ENCODE measurements at regions not wholly inside any gene's neighbourhood (a gene's known extent, or its start where the extent isn't known, plus 50 kb on each side); places are given as distances from the start of the nearest gene placed in this dataset.
"Not testable (repeated sequence)": the region's sequence is repeated elsewhere in the genome, so short reads cannot be mapped to it uniquely, and the experiment has no call there.

DNA sequence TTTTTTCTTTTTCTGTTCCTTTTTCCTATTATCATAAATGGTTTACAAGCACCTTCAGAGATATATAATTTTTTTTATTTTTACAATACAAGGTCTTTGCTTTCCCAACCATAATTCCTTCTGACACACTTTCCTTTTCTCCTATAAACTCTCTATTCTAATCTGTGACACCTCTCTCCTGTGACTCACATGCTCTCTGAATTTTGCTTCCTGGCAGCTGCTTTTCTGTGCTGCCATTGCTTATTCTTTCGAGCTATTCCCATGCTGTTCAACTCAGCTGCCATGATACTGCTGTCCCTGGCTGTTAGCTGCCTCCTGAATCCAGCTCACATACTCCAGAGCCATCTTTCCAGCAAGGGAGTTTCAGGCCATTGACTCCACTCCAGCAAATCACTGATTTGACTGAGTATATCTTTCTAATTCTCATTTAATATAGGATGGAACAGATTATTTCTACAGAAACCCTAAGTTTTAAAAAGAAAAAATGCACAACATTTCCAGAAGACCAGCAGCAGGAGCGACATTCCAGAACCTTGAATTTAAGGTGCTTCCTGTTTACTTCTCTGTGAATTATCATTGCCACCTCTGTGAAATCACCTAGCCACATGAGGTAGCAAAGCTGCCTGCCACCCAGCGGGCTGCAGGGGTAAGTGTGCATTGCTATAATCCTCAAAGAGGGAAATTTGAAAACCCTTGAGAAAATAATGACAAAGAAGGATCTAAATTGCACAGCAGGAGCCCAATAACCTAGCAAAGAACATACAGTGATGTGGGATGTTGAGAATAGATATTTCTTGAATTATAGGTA, 1442.6 kb downstream of the KHDRBS2 start:
- H3K36me3 Mint-ChIP-seq, H3K4me1 Mint-ChIP-seq, ATAC-seq, DNase-seq, POLR2A ChIA-PET, H3K27ac Mint-ChIP-seq, H3K4me3 Mint-ChIP-seq, H3K27me3 Mint-ChIP-seq: not testable (repeated sequence)
- peaks cover 0 to 25% (median 8%) of the 10 kb centered on the region in 9 donors for H3K9me3 Mint-ChIP-seq

DNA sequence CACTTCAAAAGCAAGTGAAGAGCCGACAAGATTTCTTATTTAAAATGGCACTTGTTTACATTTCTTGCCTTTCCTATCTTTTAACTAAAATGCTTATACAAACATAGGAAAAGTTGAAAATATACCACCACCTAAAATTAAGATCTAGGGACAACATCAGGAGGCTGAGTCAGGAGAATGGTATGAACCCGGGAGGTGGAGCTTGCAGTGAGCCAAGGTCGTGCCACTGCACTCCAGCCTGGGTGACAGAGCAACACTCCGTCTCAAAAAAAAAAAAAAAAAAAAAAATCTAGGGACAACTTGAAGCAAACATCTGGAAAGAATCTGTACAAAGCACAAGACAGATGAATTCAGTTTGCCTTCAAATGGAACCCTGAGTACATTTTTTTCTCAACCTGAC, 1455.3 kb downstream of the KHDRBS2 start:
- POLR2A ChIA-PET, ATAC-seq, H3K4me1 Mint-ChIP-seq, H3K36me3 Mint-ChIP-seq, H3K27ac Mint-ChIP-seq, H3K27me3 Mint-ChIP-seq, DNase-seq, H3K4me3 Mint-ChIP-seq: not testable (repeated sequence)
- H3K9me3 Mint-ChIP-seq = peaks cover 1 to 39% (median 16%) of the 10 kb centered on the region in 9 donors

DNA sequence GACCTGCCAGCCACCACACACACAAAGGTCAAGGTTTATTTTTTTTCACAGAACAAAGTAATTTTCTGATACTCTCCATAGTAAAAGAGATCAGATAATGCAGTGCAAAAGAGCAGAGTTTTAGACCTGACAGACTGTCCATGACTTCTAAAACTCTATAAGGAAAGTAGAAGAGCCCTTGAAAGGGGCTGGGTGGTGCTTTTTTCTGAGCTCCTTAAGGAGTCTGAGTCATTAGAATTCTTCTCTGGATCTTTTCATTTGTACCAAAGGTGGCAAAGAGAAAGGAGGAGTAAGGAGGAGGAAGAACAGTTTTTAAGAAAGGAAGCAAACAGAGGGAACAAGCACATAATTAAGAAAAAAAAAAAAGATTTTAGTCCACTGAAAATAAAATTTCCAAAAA, 1463.4 kb downstream of the KHDRBS2 start:
- DNase-seq, H3K27me3 Mint-ChIP-seq, ATAC-seq, H3K4me3 Mint-ChIP-seq, H3K36me3 Mint-ChIP-seq, H3K27ac Mint-ChIP-seq, POLR2A ChIA-PET, H3K4me1 Mint-ChIP-seq: not testable (repeated sequence)
- H3K9me3 Mint-ChIP-seq = peaks cover 0 to 16% (median 2%) of the 10 kb centered on the region in 9 donors

DNA sequence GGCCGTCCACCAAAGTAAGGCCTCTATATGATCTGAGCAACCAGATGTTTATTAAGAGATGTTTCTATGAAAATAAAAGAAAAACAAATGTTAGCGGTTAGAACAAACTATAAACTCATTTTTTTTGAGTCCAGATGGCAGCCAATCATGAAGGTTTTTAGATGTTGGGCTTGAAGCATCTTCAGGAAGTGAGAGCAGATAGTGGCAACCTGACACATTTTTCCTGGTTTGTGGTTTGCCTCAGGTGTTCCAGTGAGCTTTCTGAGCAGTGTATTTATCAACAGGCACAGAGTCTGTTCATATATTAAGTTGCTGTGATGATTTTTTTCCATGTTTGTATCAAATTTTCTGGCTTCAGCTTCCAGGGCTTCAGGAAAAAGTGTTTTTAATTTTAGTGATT, 1468.0 kb downstream of the KHDRBS2 start:
- DNase-seq, ATAC-seq, H3K4me3 Mint-ChIP-seq, H3K36me3 Mint-ChIP-seq, H3K27me3 Mint-ChIP-seq, H3K4me1 Mint-ChIP-seq, H3K27ac Mint-ChIP-seq, POLR2A ChIA-PET: not testable (repeated sequence)
- peaks cover 0 to 14% (median 0%) of the 10 kb centered on the region in 9 donors for H3K9me3 Mint-ChIP-seq

DNA sequence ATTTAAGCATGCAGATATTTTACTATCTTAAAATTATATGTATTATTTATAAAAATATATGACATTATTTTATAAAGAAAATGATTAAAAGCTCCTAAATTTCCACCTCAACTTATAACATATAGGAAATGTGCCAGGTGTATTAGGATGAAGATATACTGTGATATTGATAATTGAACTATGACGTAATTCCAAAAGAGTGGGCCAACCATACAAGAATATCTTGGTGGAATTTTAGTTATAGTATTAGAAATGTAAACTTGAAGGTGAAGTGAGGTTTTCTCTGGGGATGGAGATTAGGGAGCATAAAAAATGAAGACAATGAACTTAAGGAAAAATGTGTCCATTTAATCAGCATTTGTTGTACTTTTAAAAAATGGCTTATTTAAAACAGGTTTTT, 1471.2 kb downstream of the KHDRBS2 start:
- H3K36me3 Mint-ChIP-seq, POLR2A ChIA-PET, DNase-seq, H3K27me3 Mint-ChIP-seq, H3K27ac Mint-ChIP-seq, H3K4me1 Mint-ChIP-seq, H3K4me3 Mint-ChIP-seq, ATAC-seq: not testable (repeated sequence)
- peaks cover 0 to 32% (median 10%) of the 10 kb centered on the region in 9 donors for H3K9me3 Mint-ChIP-seq

DNA sequence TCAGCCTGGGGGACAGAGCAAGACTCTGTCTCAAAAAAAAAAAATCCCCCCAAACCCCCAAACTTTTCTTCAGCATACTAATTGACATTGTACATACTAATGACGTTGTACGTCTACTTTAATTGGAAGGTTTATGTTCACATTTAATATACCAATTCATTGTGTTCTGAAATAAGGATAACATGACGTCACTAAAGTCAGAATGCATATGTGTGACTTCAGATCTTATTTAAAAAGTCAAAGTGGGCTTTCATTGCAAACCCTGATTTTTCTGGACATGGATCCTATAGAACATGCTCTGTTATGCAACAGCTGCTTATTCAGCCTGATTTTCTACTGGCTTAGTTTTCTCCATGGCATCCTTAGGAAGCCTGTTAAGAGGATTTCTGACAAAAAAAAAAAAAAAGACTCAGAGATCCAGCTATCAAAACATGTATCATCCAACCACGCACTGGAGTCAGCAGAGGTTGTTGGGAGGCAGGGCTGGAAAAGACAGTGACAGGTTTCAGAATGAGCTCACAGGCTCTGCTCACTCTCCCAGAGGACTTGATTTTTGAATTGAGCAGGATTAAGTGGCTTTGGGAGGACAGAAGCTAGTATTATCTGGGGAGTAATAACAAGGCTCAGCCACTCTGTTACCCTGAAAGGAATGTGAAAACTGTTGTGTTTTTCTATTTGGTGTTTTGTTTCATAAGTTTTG, 1472.0 kb downstream of the KHDRBS2 start:
- DNase-seq, H3K36me3 Mint-ChIP-seq, ATAC-seq, H3K27ac Mint-ChIP-seq, H3K4me3 Mint-ChIP-seq, H3K4me1 Mint-ChIP-seq, POLR2A ChIA-PET, H3K27me3 Mint-ChIP-seq: not testable (repeated sequence)
- H3K9me3 Mint-ChIP-seq = peaks cover 0 to 32% (median 10%) of the 10 kb centered on the region in 9 donors

DNA sequence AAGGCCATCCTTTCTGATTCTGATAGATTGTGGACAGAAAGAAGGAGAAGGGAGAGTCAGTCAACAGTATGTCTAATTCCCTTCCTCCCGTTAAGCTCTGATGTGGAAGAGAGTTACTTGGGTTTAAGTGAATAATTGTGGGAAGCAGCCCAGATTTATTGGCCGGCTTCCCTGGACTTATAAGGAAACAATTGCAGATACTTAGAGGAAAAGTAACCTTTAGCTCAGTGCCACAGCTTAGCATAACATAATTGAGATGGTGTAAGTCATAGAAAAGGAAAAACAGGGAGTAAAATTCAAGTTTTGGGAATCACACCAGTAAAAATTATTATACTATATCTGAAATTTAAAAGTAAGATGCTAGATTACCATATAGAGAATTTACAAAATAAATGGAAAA, 1475.8 kb downstream of the KHDRBS2 start:
- POLR2A ChIA-PET, ATAC-seq, H3K4me3 Mint-ChIP-seq, H3K27ac Mint-ChIP-seq, H3K36me3 Mint-ChIP-seq, DNase-seq, H3K27me3 Mint-ChIP-seq, H3K4me1 Mint-ChIP-seq: not testable (repeated sequence)
- peaks cover 0 to 34% (median 9%) of the 10 kb centered on the region in 9 donors for H3K9me3 Mint-ChIP-seq

DNA sequence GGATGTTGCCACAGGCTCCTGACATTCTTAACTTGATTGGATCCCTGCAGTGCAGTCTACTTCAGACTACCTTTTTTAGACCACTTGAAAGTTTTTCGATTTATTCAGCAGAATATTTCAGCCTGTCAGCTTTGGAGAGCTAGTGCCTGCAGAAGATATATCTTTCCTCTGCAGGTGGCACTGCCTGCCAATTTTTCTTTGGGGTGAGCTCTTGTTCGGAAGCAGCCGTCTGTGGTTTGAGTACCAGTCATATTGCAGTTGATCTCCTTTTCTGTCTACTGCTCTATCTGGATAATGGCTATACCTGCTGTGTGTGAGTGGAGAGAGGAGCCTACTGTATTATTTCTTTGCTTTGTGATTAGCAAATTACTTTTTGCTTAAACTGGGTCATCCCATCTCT, 1486.9 kb downstream of the KHDRBS2 start:
- ATAC-seq, POLR2A ChIA-PET, H3K4me3 Mint-ChIP-seq, H3K36me3 Mint-ChIP-seq, H3K27ac Mint-ChIP-seq, DNase-seq, H3K4me1 Mint-ChIP-seq, H3K27me3 Mint-ChIP-seq: not testable (repeated sequence)
- H3K9me3 Mint-ChIP-seq = peaks cover 0 to 14% (median 6%) of the 10 kb centered on the region in 9 donors

DNA sequence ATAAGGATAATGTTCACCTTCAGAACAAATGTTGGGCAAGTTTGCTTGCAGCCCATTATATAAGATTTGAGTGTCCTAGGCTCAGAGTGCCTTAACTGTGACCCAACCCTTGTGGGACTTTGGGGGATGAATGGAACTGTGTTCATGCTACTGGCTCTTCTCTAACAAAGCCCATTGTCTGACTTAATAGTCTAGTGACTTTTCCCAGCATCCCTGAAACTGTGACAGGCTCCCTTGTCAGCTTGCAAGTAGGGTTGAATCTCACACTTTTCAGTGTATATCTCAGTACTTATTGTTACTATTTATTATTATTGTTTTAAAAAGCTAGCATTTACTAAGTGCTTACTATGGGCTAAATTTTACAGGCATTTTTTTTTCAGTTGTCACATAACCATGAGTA, 1488.2 kb downstream of the KHDRBS2 start:
- DNase-seq, ATAC-seq, POLR2A ChIA-PET, H3K27me3 Mint-ChIP-seq, H3K36me3 Mint-ChIP-seq, H3K27ac Mint-ChIP-seq, H3K4me3 Mint-ChIP-seq, H3K4me1 Mint-ChIP-seq: not testable (repeated sequence)
- H3K9me3 Mint-ChIP-seq = peaks cover 0 to 13% (median 6%) of the 10 kb centered on the region in 9 donors

DNA sequence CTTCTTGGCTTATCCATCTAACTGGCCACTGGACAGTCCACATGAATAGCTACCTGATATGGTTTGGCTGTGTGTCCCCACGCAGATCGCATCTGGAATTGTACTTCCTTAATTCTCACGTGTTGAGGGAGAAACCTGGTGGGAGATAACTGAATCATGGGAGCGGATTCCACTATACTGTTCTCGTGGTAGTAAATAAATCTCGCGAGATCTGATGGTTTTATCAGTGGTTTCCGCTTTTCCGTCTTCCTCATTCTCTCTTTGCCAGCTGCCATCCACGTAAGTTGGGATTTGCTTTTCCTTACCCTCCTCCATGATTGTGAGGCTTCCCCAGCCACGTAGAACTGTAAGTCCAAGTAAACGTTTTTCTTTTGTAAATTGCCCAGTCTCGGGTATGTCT, 1496.4 kb downstream of the KHDRBS2 start:
- H3K4me3 Mint-ChIP-seq, ATAC-seq, H3K36me3 Mint-ChIP-seq, H3K27me3 Mint-ChIP-seq, H3K4me1 Mint-ChIP-seq, DNase-seq, H3K27ac Mint-ChIP-seq, POLR2A ChIA-PET: not testable (repeated sequence)
- peaks cover 2 to 23% (median 8%) of the 10 kb centered on the region in 9 donors for H3K9me3 Mint-ChIP-seq

DNA sequence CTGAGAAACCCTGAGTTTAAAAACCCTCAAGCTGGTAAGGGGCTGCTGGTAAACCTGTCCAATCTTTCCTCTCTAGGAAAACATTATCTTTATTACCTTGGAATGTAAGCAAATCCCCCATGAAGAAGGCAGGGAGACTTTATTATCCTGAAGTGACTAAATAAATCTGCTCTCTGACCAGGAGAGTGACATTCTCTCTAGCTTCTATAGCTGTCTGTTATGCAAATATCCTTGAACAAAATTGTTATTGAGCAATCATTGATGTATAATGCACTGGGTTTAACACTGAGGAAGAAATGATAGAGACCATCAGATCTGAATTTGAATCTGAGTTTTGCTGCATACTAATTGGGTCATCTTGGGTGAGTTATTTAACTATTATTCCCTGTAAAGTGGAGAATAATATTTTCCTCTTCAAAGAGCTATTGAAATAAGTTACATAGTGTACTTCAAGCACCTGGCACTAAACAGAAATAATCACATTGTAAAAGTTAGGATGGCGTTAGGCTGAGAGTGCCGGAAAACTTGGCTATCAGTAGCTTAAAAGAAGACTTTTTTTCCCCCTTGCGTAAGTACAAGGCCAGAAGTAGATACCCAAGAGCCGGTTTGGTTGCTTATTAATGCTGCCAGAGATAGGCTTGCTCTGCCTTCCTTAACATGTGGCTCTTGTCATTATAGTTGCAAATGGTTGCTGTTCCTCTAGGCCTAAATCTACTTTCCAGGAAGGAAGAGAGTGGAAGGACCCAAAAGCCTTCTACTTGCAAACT, 1503.1 kb downstream of the KHDRBS2 start:
- H3K4me3 Mint-ChIP-seq, POLR2A ChIA-PET, ATAC-seq, H3K27ac Mint-ChIP-seq, H3K4me1 Mint-ChIP-seq, H3K27me3 Mint-ChIP-seq, H3K36me3 Mint-ChIP-seq, DNase-seq: not testable (repeated sequence)
- peaks cover 0 to 19% (median 7%) of the 10 kb centered on the region in 9 donors for H3K9me3 Mint-ChIP-seq

DNA sequence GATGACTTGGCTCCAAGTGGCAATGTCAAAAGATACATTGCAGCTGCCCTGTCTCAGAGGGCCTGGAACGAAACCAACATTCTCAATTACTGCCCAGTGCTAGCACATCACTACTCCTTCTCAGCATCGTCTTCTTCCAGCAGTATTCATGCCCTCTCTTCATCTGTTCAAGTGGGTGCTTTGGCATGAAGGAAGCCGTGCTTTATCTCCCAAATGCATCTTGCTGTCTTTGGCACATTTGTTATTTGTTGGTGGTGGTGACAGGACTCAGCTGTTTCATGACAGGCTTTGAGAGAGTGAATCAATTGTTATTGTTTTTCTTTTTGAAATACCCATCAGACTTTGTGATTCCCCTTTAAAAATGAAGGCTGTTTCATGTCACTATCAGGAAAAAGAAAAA, 1506.4 kb downstream of the KHDRBS2 start:
- DNase-seq, POLR2A ChIA-PET, H3K4me1 Mint-ChIP-seq, H3K27me3 Mint-ChIP-seq, H3K27ac Mint-ChIP-seq, H3K36me3 Mint-ChIP-seq, ATAC-seq, H3K4me3 Mint-ChIP-seq: not testable (repeated sequence)
- H3K9me3 Mint-ChIP-seq = peaks cover 4 to 36% (median 11%) of the 10 kb centered on the region in 9 donors

All from naive thymus-derived CD8-positive, alpha-beta T cell (primary cell).